Fibroblast of peridontal ligament (primary cell): ENCODE measurements at regions not wholly inside any gene's neighbourhood (a gene's known extent, or its start where the extent isn't known, plus 50 kb on each side); places are given as distances from the start of the nearest gene placed in this dataset.
"Not testable (repeated sequence)": the region's sequence is repeated elsewhere in the genome, so short reads cannot be mapped to it uniquely, and the experiment has no call there.

Experiments
- DNase-seq: peaks from one replicate; pipeline ENCODE4 v3.0.0-alpha.2; 2010; ENCODE audit errors: extremely low read depth

DNA sequence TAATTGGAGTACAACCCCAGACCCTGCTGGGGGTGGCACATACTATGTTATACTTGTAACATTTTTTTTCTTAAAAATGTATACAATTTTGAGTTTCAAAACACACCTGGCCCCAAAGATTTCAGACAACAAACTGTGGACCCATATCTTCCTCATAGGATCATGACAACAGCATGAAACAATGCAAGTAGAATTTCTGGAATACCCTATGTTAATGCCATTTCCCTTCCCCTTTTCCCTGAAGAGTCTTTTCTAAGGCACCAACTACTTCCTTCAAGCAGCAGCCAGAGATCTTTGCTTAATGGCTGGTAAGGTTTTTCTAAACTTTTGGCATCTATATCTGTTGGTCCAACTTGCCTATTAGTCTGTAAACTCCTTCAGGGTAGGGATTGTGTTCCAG, 99.9 kb upstream of the SERBP1 start:
- DNase-seq, result no peak

DNA sequence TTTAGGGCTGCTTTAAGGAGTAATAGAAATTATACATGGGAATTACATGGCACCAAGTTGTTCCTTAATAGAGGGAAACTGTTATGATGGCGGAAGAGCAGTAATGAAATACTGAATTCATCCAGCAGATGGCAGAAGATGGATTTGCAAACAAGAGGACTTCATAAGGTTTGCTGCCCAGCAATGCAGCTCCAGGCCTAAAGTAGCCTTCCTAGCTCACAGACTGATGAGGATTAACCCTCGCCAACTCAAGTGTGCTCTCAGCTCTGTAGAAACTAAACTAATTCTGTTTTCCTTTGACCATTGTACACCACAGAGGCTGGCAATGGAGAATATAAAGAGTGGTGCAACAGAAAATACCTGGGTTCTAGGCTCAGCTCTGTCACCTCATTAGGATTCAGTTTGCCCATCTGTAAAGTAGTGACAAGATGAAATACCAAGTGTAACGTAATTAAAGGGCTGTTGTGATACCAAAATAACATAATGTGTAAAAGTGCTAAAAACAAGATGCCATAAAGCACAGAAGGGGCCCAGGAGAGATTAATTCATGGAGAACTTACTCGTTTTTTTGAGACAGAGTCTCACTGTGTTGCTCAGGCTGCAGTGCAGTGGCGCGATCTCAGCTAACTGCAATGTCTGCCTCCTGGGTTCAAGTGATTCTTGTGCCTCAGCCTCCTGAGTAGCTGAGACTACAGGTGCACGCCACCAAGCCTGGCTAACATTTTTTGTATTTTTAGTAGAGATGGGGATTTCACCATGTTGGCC, 102.4 kb upstream of the SERBP1 start:
- DNase-seq, result peak; percentile 95

DNA sequence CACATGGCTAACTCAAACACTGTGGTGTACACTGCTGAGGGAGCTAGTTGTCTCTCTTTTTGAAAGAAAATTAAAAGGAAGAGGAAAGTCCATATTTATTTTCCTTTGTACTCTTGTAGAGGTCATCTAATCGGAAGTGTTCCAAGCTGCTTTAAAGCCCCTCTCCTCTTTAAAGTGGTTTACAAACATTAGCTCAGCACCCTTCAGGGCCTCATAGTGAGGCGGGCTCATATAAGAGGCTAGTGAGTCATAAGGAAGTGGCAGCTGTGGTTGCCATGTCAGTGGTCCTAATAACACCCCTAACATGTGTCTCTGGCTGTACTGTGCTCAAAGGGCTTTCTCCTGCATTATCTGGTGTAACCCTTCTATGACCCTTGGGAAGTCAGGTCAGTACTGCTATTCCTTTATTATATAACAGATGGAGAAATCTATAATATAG, 104.4 kb upstream of the SERBP1 start:
- peak; percentile 44 for DNase-seq

DNA sequence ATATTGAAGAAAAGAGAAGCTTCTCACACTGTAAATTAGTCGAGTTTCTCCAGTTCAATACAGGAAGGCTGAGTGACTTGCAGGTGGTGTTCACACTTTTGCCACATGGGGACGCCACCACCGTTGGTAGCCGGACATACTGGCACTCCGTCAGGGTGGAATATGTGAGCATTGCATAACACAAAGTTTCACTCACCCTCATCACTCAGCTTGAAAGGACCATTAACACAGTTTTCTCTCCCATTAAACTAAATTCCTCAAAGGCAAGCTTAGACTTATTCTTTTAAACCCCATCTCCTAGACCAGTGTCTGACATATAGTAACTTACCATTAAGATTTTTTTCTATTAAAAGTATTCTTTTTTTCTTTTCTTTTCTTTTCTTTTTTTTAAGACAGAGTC, 105.3 kb upstream of the SERBP1 start:
- peak; percentile 92 for DNase-seq

DNA sequence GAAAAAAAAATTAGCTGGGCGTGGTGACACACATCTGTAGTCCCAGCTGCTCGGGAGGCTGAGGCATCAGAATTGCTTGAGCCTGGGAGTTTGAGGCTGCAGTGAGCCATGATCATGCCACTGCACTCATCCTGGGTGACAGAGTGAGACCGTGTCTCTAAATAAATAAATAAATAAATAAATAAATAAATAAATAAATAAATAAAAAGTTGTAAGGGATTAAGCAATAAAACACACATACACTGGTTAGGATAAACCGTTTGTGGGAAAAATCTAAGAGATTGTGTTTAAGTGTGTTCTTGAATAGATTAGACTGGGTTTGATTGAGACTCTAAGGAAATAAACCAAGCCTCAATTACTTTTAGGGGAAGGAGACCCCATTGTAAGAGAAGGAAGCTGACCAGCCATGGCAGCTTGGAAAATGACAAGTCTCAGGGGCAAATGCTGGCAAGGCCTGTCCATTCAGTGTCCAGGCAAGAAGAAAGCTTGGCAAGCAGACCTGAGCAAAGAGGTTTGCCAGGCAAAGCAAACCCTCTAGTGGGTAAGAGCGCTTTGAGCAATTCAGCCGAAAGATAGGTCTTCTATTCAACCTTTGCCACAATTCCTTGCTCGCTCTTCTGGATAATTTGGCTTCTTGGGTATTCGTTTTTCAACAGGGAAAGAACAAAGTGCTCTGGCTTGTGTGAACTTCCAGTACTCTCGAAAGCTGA, 106.9 kb upstream of the SERBP1 start:
- no peak for DNase-seq

- no peak for DNase-seq
Observed at GRCh38 chr1:67537667-67538018, 107.4 kb upstream of the SERBP1 start.

DNA sequence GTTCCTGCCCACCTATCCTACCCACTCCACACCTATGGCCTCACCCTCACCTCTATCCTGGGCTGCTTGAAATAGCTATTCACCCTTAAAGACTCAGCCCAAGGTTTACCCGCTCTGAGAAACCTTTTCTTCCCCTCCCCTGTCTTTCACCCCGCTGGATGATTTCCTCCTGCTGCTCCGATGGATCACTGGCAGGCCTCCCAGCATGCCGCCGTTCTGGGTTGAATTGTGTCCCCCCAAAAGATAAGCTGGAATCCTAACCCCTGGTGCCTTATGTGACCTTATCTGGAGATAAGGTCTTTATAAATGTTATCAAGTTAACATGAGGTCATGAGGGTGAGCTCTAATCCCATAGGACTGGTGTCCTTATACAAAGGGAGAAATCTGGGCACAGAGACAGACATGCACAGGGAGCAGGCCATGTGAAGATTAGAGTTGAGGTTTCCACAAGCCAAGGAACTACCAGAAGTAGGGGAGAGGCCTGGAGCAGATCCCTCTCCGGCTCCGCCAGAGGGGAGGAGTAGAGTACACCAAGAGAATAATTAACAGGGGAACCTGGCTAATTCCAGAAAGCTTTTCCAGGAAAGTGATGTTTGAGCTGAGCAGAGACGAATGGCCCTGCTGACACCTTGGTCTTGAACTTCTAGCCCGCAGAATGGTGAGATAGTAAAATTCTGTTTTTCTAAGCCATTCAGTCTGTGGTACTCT, 110.0 kb upstream of the SERBP1 start:
- no peak for DNase-seq

- no peak for DNase-seq
Observed at GRCh38 chr1:67540733-67541125, 110.5 kb upstream of the SERBP1 start.

DNA sequence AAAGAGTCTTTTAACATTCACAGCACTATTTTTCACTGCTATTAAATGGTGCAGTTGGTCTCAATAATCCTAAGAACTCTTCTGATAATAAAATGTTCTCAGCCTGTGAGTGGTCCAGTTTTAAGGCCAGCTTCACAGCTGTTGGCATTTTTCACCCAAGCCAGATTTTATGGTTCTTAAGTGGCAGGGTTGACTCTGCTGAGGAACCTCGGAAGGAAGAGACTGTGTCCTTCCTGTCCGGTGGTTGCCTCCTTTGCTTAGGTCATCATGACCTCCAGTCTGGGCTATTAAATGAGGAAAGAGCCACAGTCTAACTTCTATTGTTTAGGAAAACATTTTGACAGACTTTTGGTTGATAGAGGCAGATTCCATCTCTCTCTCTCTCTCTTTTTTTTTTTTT, 112.5 kb upstream of the SERBP1 start:
- DNase-seq, result no peak

DNA sequence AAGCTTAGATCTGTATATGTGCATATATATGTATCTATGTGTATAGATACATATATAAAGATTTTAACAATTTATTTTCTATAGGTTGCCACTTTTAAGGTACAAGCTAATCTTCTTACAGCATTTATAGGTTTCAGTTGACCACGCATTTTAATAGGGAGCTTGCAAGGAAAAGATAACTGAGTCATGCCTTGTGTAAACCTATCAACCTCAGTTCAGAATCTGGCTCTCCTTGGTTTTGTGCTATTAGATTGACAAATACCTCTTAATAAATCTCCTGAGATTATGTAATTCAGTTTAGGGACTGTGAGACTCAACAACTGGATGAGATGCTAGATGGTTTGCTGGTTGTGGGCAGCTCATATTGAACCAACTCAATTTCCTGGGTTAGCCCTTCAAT, 114.7 kb upstream of the SERBP1 start:
- no peak for DNase-seq

DNA sequence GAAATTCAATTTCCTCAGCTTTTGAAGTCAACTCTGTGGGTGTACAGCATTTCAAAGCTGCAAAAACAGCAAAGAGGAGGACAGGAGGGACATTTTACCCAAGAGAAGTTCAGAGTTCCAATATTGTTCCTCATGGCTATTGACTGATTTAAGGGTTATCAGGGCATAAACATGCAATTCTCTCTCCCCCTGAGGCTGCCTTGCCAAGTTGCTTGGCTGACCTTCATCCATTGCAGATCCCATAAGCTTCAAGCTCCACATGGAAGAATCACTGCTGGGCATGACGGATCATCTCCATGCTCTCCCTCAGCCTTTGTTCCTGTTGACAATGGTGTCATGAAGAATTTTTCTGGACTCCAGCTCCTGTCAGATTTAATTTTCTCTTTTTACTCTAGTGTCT, 115.2 kb upstream of the SERBP1 start:
- no peak for DNase-seq

- no peak for DNase-seq
Observed at GRCh38 chr1:67551375-67551774, 121.2 kb upstream of the SERBP1 start.

- DNase-seq, result no peak
Observed at GRCh38 chr1:67552336-67552759, 122.1 kb upstream of the SERBP1 start.

DNA sequence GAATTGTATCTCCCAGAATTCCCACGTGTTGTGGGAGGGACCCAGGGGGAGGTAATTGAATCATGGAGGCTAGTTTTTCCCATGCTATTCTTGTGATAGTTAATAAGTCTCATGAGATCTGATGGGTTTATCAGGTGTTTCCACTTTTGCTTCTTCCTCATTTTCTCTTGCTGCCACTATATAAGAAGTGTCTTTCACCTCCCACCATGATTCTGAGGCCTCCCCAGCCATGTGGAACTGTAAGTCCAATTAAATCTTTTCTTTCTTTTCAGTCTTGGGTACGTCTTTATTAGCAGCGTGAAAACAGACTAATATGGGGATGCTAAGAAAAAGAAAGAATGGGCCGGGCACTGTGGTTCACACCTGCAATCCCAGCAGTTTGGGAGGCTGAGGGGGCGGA, 124.0 kb upstream of the SERBP1 start:
- DNase-seq, result not testable (repeated sequence)

DNA sequence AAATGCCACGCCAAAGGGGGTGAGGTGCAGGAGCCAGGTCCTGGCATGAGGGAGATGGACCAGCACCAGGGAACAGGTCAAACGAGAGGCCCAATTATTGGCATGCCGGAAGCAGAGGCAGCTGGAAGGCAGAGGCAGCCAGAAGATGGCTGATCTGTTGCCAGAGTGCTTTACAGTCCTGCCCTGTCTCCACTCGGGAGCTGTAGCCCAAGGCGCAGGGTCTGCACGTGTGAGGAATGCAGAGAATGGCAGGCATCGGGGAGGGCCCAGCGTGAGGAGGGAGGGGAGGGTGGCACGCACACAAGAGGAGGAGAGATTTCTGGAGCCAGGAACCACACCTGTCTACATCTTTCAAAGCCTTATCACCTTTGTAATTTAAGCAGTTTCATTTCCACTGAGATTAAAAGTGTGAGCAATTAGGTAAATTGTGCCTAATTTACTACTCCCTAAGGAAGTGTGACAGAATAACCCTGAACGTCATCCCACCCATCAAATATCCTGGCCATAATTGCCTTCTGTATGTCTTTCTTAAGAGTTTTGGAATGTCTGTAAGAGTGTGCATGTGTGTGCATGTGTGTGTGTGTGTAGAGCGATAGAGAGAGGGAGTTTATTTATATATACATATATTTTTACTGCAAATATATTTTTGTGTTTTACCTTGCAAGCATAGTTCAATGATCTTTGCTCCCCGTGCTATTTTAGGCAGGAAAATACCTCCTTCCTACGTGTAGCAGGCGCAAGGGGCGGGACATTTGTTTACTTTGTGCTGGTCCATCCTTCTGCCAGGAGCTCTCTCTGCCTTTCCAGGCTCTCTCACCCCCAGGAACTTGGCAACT, 125.5 kb upstream of the SERBP1 start:
- no peak for DNase-seq

DNA sequence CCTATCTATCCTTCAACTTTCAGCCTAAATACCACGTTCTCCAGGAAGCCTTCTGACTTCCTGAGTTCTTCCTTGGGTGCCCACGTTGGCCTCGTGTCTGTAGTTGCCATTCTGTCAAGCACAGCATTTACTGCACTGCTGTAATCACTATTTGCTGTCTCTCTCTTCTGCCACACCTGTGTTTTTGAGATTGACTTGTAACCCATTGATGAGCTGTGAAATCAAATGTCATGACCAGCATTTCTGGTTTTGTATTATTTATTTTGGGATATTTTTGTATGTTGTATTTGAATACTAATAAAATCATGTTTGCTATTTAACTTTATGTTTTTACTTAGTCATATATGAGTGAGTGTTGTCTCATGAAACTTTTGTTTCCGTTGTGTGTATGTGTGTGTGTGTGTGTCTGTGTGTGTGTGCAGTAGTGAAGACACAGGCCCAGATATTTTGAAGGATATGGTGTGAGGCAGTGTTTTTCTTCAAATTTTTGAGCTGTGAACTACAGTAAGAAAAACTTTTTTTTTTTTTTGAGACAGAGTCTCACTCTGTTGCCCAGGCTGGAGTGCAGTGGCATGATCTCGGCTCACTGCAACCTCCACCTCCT, 126.2 kb upstream of the SERBP1 start:
- no peak for DNase-seq

- DNase-seq, result no peak
Observed at GRCh38 chr1:67557696-67558448, 127.1 kb upstream of the GADD45A start.

- no peak for DNase-seq
Observed at GRCh38 chr1:67558449-67559193, 126.4 kb upstream of the GADD45A start.

GRCh38 chr1:67559222-67559700, 125.7 kb upstream of the GADD45A start:
- peak; percentile 65 for DNase-seq
